Fibroblast of pulmonary artery (primary cell): ENCODE measurements at regions not wholly inside any gene's neighbourhood (a gene's known extent, or its start where the extent isn't known, plus 50 kb on each side); places are given as distances from the start of the nearest gene placed in this dataset.

Experiments
- DNase-seq: peaks from one replicate; pipeline ENCODE4 v3.0.0-alpha.2; 2010; ENCODE audit warnings: low read depth
- H3K4me3 ChIP-seq: replicated peaks from 2 replicates; pipeline ENCODE4 v1.5.1; 2011; ENCODE audit warnings: low read depth, mild to moderate bottlenecking, control low read depth, low read length, moderate library complexity
- TF ChIP-seq, protein P1 (sequence below): IDR thresholded peaks from 2 replicates; pipeline ENCODE4 v1.5.1; 2011; ENCODE audit warnings: mild to moderate bottlenecking, control low read depth, low read length, inconsistent platforms; ENCODE audit errors: missing control alignments

DNA sequence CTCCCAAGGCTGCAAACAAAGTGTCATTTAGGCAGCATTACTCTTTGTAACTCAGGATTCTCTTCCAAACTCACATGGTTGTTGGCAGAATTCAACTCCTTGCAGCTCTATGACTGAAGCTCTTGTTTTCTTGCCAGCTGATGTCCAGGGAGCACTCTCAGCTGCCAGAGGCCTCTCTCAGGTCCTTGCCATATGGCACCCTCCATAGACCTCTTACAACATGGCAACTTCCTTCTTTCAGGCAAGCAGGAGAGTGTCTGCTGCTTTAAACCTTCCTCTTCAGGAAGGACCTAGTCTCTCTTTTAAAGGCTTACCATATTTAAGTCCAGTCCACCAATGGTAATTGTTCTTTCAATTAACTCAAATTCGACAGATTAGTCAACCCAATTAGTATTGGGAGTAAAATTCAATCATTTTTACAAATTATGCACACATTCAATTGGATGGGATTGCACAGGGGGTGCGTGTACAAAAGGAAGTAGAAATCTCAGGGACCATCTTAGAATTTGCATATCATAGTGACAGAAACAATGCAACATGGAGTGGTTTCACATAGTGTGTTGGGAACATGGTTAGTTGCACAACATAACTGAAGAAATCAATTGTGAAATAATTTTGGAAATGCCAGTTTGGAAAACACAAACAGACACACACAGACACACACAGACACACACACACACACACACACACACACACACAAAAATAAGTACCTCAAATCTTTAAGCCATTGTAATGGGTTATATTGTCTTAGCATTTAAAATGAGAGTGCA is 893.5 kb upstream of the ZEB2 start:
- H3K4me3 ChIP-seq: no peak overlapping the region
- TF ChIP-seq, protein P1, sequence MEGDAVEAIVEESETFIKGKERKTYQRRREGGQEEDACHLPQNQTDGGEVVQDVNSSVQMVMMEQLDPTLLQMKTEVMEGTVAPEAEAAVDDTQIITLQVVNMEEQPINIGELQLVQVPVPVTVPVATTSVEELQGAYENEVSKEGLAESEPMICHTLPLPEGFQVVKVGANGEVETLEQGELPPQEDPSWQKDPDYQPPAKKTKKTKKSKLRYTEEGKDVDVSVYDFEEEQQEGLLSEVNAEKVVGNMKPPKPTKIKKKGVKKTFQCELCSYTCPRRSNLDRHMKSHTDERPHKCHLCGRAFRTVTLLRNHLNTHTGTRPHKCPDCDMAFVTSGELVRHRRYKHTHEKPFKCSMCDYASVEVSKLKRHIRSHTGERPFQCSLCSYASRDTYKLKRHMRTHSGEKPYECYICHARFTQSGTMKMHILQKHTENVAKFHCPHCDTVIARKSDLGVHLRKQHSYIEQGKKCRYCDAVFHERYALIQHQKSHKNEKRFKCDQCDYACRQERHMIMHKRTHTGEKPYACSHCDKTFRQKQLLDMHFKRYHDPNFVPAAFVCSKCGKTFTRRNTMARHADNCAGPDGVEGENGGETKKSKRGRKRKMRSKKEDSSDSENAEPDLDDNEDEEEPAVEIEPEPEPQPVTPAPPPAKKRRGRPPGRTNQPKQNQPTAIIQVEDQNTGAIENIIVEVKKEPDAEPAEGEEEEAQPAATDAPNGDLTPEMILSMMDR: no peak
- DNase-seq: no peak

DNA sequence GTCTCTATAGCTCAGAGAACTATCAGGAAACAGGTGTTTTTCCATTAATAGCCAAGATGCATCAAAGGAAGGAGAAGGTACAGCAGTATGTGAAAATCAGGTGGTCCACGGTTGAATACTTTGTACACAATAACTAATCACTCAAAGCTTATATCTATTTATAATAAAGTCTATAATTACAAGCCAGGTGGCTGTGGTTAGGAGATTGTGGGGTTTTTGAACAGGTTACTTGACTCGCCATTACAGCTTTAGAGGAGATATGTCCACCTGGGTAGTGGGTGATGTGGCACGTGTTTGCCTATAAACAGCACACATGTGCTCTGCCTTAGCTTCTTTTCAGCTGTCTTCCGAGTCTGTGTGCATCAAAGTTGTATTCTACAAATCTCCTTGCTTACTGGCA is 892.2 kb upstream of the ZEB2 start:
- TF ChIP-seq, protein P1: no peak
- H3K4me3 ChIP-seq: no peak overlapping the region
- DNase-seq: no peak

DNA sequence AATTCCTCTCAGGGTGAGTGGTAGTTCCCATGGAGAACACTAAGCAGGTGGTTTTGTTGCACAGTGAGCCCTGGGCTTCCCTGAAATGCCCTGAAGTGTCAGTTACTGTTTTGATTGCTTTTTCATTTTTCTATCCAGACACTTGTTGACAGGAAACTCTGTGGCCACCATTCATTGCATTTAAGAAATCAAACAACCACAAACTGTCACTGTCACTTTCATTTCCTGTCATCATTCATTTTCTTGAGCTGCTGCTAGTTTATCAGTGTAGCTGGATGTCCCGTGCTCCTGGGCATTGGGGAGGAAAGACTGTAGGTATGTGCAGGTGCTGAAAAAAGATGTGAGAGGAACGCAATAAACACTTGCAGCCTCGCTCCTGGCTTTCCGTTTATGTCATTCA is 891.6 kb upstream of the ZEB2 start:
- no peak overlapping the region for H3K4me3 ChIP-seq
- DNase-seq: no peak
- TF ChIP-seq, protein P1: no peak

DNA sequence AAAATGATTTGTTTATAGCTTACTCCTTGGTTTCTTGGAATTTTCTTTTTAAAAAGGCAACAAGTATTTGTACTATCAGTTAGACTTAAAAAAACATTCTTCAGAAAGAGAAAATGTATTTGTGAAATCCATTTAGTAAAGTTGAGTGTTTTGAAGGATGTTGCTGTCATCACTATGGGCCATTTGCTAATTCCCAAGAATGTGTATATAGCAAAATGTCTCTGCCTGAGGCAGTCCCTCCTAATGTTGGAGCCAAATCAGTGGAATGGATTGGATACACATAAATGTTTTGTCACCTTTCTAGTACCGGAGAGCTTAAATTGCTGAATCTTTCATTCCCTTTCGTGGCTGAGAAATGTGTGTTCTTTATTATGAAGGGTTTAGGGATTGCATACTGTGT is 890.2 kb upstream of the ZEB2 start:
- TF ChIP-seq, protein P1: no peak
- no peak for DNase-seq
- H3K4me3 ChIP-seq: no peak overlapping the region

DNA sequence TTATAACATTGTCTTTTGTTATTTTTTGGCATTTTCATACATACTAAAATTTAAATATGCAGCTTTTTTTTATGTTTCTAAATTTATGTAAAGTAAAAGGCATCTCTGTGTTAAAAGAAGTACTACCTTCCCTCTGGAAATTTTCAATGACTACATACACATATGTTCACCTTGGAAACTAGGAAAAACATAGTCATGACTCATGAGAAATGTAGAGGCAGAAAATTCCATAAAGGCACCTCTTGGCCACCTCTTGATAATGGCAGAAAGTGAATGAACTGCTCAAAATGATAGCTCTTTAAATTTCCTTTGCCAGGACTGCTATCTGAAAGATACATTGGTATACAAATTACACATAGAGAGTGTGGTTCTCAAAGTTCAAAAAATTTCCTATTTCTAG is 889.1 kb upstream of the ZEB2 start:
- TF ChIP-seq, protein P1: no peak
- no peak overlapping the region for H3K4me3 ChIP-seq
- DNase-seq: peak; percentile 18

DNA sequence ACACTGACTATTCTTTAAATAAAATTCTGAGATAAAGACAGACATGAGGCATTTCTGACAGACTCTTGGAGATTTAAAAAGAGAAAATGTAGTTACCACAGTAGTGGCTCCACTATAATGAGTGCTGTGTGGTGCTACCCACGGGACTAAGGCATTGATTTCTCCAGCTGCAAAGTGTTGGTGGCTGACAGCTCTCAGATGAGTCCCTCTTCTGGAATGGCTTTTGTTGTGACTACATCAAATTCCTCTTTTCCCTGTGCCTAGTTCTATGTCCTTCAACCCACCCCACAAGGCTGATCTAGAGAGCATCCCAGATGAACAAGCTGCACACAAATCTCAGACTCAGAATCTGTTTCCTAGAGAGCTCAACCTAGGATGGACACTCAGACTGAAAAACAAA is 884.8 kb upstream of the ZEB2 start:
- peak; percentile 17 for DNase-seq
- TF ChIP-seq, protein P1: no peak
- H3K4me3 ChIP-seq: no peak overlapping the region

DNA sequence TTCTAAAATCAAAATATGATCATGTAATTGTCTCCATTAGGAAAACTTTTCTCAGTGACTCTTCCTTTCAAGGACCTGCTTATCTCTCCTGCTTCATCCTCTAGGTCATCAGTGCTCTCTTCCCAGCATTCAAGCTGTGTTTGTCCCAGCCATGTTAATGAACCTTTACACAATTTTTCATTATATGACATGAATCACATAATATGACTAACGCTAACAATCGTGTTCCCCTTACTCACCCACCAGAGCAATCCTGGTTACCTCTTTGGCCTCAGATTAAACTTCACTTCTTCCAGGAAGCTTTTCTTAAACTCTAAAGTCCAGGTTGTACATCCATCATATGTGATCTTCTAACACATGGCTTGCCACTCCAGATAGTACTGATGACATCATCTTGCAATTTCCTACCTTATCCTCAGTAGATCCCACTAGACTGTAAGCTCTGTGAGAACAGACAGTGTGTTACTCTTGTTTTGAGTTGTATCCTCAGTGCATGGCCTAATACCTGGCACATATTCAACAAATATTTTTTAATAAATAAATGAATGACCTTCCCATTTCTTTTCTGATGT is 882.9 kb upstream of the ZEB2 start:
- no peak for DNase-seq
- no peak overlapping the region for H3K4me3 ChIP-seq
- TF ChIP-seq, protein P1: no peak
